ENCODE measurements at regions not wholly inside any gene's neighbourhood (a gene's known extent, or its start where the extent isn't known, plus 50 kb on each side); places are given as distances from the start of the nearest gene placed in this dataset.

- H3K27me3 ChIP-seq (ENCODE audit: insufficient read depth, low read length) = no peaks in the 10 kb centered on the region
- no peaks in the 10 kb centered on the region for H3K4me1 ChIP-seq (ENCODE audit: control insufficient read depth in 1 of 2, insufficient read depth in 2 of 2, low read length in 2 of 2)
- no peaks in the 10 kb centered on the region for H3K79me2 ChIP-seq (ENCODE audit: insufficient read depth, low read length)
- ChIA-PET POLR2A (no interaction called here), RAD21 (ENCODE audit: low non-redundant PET in 1 of 2, low total read pairs in 2 of 2, uncharacterized antibody in 2 of 2, unreplicated experiment in 2 of 2) (no interaction called here), CTCF (no interaction called here)
- H3K27ac ChIP-seq (ENCODE audit: low read depth, low read length) = no peak overlapping the region
- H2AFZ ChIP-seq (ENCODE audit: low read depth, low read length, poor library complexity, severe bottlenecking) = no peak overlapping the region
- no peaks in the 10 kb centered on the region for H3K9me2 ChIP-seq (ENCODE audit: insufficient read depth)
- H3K4me2 ChIP-seq (ENCODE audit: low read length) = no peak overlapping the region
- no peak for DNase-seq (ENCODE audit: low read depth, low spot score)
- no TSS peak for BruUV-seq (replicated peaks)
- H3K36me3 ChIP-seq (ENCODE audit: control insufficient read depth in 1 of 2, insufficient read depth in 2 of 2, low read length in 2 of 2) = no peaks in the 10 kb centered on the region
- no peak for TF ChIP-seq RAD21 (IDR thresholded peaks at IDR 0.05; ENCODE audit: low read depth)
- no peak for TF ChIP-seq ATF3 (IDR thresholded peaks at IDR 0.05)
- no peak for TF ChIP-seq POLR2AphosphoS5 (IDR thresholded peaks at IDR 0.05; ENCODE audit: low read depth, low read length)
- no peak for TF ChIP-seq REST (IDR thresholded peaks at IDR 0.05; ENCODE audit: low read depth)
- no peak for TF ChIP-seq POLR2A (IDR thresholded peaks at IDR 0.05; ENCODE audit: borderline replicate concordance, extremely low read depth, insufficient read depth, insufficient read length)
- TF ChIP-seq EGR1 (IDR thresholded peaks at IDR 0.05; ENCODE audit: low read depth) = no peak
- no peak for TF ChIP-seq ZBTB33 (IDR thresholded peaks at IDR 0.05; ENCODE audit: extremely low read depth, insufficient replicate concordance, low read length)
- no peak for TF ChIP-seq CBX3 (IDR thresholded peaks at IDR 0.05; ENCODE audit: low read depth)
- no peak for TF ChIP-seq TCF7L2 (IDR thresholded peaks at IDR 0.05; ENCODE audit: borderline replicate concordance, extremely low read depth, insufficient read depth, insufficient read length)
- TF ChIP-seq CTCF (IDR thresholded peaks at IDR 0.05 in 2 of 3, conservative IDR thresholded peaks at IDR 0.05 in 1 of 3; ENCODE audit: borderline replicate concordance in 1 of 3, insufficient read depth in 1 of 3, low read depth in 2 of 3, low read length in 2 of 3) = no peak
- TF ChIP-seq FOSL1 (IDR thresholded peaks at IDR 0.05; ENCODE audit: low read depth) = no peak
- no peak for TF ChIP-seq SRF (IDR thresholded peaks at IDR 0.05; ENCODE audit: low read depth)
- TF ChIP-seq EZH2 (IDR thresholded peaks at IDR 0.05) = no peak
- TF ChIP-seq CEBPB (IDR thresholded peaks at IDR 0.05; ENCODE audit: low read depth) = no peak
- no peak for TF ChIP-seq YY1 (IDR thresholded peaks at IDR 0.05; ENCODE audit: extremely low read depth, insufficient replicate concordance, low read depth, low read length)
- TF ChIP-seq EZH2phosphoT487 (IDR thresholded peaks at IDR 0.05; ENCODE audit: borderline replicate concordance) = no peak
- no peak for TF ChIP-seq ELF1 (IDR thresholded peaks at IDR 0.05; ENCODE audit: borderline replicate concordance, low read depth)
- TF ChIP-seq ZFX (IDR thresholded peaks at IDR 0.05) = no peak
- no peaks in the 10 kb centered on the region for H4K20me1 ChIP-seq (ENCODE audit: insufficient read depth)
- H3K9me3 ChIP-seq (ENCODE audit: control insufficient read depth in 1 of 2, insufficient read depth in 1 of 2, low read depth in 1 of 2, low read length in 2 of 2) = no peaks in the 10 kb centered on the region
- no peak overlapping the region for H3K4me3 ChIP-seq (replicated peaks in 1 of 2; ENCODE audit: low read depth in 1 of 2, low read length in 2 of 2)
- no peak for ATAC-seq
- no peak overlapping the region for H3K9ac ChIP-seq (ENCODE audit: low read length)
- intact Hi-C loops (cut with micrococcal nuclease) = no loop called here
These were observed 2712.2 kb upstream of the PCDH20 start for GRCh38 chr13:64127856-64128255.

Measured in HCT116 (cell line).